NCI-H345 treated with DMSO at 0.1 percent for 48 hours (cell line): ENCODE measurements at regions not wholly inside any gene's neighbourhood (a gene's known extent, or its start where the extent isn't known, plus 50 kb on each side); places are given as distances from the start of the nearest gene placed in this dataset.
"Not testable (repeated sequence)": the region's sequence is repeated elsewhere in the genome, so short reads cannot be mapped to it uniquely, and the experiment has no call there.

Experiments
- DNase-seq: peaks from one replicate; lab custom pipeline; 2025; ENCODE audit not compliant: unreplicated experiment; lab: John Stamatoyannopoulos, UW

DNA sequence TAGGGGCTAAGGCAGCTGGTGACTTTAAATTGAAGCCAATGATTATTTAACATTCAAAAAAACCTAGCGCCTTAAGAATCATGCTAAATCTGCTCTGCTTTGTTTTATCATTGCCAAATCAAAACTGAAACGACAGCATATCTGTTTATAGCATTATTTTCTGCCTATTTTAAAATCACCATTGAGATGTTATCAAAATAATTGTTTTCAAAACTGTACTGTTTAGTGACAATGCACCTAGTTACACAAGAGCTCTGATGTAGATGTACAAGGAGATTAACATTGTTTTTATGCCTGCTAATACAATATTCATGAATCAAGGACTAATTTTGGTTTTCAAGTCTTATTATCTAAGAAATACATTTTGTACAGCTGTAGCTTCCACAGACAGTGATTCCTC is 1521.3 kb downstream of the AMY1C start:
- DNase-seq, result no peak

DNA sequence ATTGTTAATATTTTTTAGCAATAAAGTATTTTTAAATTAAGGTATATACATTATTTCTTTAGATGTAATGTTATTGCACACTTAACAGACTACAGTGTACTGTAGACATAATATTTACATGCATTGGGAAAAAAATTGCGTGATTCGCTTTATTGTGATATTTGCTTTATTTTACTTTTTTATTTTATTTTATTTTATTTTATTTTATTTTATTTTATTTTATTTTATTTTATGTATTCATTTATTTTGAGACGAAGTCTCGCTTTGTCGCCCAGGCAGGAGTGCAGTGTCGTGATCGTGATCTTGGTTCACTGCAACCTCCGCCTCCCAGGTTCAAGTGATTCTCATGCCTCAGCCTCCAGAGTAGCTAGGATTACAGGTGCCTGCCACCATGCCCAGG is 1522.7 kb downstream of the AMY1C start:
- DNase-seq, result not testable (repeated sequence)

DNA sequence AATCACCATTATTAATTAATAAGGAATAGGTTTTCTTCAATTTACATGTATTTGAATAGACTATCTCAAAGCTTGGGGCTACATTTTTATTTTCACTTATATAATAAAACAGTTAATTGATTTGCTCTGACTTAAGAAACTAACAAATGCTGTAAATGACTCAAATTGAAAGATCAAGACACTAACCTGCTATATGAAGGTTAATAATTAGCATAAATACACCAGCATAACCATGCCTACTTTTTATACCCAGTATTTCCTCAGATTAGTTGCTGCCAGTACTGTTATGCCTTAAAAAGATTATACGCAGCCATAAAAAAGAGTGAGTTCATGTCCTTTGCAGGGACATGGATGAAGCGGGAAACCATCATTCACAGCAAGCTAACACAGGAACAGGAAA is 1545.1 kb downstream of the AMY1C start:
- DNase-seq, result no peak

DNA sequence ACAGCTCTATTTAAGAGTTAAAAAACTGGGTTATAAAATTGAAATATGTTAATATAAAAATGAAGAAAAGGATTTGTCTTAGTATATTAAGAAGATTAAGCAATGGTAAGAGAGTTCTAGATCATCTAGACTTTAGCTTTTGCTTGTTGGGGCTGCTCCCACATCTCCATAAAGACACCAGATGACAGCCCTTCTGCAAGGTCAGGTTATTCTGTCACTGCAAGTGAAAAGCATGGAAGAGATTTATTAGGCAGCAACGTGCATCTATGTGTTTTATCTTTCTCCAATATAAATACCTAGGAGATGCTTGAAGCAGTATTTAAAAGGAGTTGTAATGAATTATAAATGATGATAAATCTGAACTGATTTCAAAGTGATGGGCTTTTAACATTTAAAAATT is 1560.4 kb downstream of the AMY1C start:
- no peak for DNase-seq

DNA sequence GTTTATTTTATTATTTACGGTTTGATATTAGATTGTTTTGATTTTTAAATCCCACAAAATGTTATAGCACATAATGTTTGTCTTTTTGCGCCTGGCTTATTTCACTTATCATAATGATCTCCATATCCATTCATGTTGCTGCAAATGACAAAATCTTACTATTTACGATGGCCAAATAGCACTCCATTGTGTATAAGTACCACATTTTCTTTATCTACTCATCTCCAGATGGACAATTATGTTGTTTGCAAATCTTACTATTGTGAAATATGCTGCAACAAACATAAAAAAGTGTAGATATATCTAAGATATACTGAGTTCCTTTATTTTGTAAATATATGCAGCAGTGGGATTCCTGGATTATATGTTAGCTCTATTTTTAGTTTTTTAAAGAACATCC is 1568.3 kb downstream of the AMY1C start:
- no peak for DNase-seq

DNA sequence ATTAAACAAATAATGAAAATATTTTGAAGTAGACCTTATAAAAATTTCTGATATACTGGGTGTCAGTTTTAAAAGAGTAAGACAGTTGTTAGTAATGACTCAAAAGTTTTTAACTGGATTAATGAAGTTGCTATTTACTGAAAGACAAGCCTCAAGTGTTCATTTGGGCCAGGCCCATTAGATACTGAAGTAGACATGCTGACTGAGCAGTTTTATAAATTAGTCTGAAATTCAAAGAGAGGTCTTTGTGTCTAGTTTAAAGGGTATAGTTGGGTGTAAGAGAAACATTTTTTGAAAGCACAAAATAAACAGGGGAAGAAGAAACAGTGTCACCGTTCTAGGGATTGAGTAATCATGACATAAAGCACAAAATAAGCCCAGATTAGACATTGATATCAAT is 1577.2 kb downstream of the AMY1C start:
- DNase-seq, result no peak

DNA sequence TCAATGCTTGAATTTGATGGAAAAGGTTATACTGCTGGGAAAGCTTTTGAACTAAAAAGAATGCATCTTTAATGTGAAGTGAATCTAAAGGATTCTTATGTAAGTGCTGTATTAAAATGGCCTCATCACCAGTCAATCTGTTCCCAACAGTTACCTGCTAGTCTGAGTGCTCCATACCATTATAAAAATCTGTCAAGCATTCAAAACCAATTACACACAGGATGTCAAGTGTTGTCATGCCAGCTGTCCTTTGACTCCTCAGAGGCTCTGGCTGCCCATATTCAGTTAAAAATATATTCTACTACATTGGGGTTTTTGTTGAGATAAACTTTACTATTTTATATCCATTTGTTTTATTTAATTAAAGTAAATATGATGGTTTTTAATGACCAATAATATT is 1587.7 kb downstream of the AMY1C start:
- peak; percentile 2 for DNase-seq

- no peak for DNase-seq
These were observed 1593.6 kb downstream of the AMY1C start for GRCh38 chr1:105343317-105343716.

DNA sequence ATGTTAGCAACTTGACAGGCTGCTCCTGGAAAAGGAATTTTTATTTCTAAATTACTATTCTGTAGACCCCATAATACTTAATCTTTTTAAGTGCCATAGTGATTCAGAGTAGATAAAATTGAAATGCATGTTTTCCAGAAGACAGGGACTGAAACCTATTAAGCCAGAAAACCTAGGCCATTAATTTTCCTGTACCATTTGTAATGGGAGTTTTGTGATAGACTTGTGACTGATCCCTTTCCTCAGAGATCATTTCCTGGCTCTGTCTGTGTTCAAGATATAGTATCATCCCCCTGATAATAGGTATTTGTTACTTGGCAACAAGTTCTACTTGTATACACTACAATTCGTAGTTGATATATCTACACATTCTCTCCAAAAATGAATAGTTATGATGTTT is 1609.8 kb downstream of the AMY1C start:
- DNase-seq, result no peak

DNA sequence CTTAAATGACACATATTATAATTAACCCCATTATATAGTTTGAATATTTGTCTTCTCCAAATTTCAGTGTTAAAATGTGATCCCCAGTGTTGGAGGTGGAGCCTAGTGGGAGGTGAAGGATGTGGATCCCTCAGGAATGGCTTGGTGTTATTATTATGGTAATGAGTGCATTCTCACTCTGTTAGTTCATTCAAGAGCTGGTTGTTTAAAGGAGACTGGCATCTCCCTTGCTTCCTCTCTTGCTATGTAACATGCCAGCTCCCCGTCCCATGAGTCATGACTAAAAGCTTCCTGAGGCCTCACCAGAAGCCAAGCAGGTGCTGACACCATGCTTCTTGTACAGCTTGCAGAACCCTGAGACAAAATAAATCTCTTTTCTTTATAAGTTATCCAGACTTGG is 1612.7 kb downstream of the AMY1C start:
- no peak for DNase-seq

- DNase-seq, result no peak
These were observed 1618.7 kb downstream of the AMY1C start for GRCh38 chr1:105368446-105368845.

GRCh38 chr1:105373681-105374080 is 1624.0 kb downstream of the AMY1C start:
- DNase-seq, result peak; percentile 7

DNA sequence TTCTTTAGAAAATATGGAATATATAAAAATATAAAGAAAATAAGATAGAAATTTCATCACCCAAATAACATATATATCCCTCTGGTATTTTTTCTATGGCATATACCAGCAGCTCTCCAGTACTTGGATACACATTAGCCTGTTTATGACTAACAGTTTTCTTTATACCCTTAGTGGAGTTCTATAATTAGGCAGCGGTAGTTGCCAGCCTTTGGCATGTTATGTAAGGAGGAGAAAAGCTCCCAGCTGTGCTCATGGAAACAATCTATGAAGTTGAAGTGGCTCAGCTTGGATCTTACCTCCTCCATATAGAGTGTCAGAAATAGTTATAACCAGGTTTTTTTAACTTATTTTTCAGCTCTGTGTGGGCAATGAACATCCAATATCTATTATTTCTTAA is 1636.8 kb downstream of the AMY1C start:
- DNase-seq, result no peak

DNA sequence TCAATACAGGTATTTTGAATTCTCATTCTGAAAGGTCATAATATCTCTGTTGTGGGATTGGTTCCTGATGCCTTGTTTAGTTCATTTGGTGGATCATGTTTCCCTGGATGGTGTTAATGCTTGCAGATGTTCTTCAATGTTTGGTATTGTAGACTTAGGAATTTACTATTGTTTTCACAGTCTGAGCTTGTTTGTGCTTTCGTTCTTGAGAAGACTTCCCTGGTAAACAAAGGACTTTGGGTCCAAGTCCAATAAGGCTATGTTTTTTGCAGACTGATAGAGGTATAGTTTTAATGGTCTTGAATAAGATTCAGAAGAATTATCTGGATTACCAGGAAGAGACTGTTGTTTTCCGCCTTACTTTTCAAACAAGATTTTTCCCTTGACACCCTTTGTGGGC is 1646.3 kb downstream of the AMY1C start:
- DNase-seq, result no peak

DNA sequence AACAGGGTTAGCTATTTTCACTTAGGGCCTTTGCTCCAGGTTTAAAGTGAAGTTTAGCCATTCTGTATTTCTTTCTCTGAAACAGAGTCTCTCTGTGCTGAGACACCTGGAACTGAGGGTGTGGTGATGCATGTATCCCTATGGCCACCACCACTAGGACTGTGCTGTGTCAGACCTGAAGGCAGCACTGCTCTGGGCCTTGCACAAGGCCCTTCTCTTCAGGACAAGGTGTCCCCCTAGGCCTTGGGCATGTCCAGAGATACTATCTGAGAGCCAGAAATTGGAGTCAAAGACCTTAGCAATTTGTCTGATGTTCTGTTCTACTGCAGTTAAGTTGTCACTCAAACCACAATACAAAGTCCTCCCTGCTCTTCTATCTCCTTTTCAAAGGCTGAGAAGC is 1649.2 kb downstream of the AMY1C start:
- no peak for DNase-seq

GRCh38 chr1:105399716-105400115 is 1650.0 kb downstream of the AMY1C start:
- no peak for DNase-seq

- no peak for DNase-seq
These were observed 1640.2 kb upstream of the PRMT6 start for GRCh38 chr1:105416261-105416660.

DNA sequence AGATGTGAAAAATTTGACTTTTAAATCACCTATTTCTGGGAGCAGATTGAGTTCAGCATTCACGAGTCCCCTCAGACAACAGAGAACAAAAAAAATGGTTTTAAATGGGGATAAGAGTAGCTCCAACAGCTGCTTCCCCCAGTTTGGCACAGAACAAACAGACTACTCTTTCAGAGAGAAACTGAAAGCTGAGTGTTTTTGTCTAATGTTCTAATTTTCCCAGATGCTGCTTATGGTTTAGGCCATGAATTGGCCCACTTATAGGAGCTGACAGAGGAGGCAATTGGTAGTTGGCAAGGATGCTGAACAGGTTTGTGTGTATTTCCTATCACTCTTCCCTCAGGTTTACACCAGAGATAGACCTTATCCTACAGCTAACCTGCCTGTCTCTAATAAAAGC is 1637.4 kb upstream of the PRMT6 start:
- DNase-seq, result peak; percentile 48

DNA sequence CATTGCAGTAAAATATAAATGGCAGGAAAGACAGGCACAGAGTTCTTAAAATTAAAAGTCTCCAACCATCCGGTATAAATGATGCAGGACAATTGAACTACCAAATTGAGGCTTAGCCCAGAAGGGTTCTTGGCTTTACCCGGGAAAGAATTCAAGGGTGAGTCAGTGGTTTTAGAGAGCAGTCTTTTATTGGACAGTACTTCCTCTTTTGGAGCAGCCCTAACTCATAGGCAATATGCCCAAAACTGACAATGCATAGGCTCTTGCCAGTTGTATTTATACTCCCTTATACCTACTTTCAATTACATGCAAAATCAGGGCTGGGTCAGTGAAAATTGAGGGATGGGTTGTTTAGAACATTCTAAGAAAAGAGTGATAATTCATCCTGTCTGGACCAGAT is 1628.9 kb upstream of the PRMT6 start:
- no peak for DNase-seq

GRCh38 chr1:105436589-105437259 is 1619.8 kb upstream of the PRMT6 start:
- no peak for DNase-seq

- no peak for DNase-seq
These were observed 1618.6 kb upstream of the PRMT6 start for GRCh38 chr1:105437847-105438246.

GRCh38 chr1:105442901-105443300 is 1613.6 kb upstream of the PRMT6 start:
- no peak for DNase-seq

DNA sequence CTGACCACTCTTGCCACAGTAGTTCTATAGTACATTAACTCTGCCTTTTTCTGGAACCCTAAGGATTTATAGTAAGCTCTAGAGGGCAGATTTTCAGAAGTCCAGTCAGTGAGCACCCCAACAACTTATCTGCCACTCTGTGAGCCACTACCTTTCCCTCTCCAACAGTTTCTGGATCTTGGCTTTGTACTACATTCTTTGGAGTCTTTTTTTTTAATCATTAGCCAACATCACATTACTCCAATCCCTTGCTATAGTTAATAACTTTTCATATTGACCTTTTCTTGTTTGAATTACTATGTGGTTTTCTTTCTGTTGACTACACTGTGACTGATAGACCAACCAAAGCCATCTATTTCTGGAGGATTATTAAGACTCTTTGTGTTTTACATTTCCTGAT is 1596.7 kb upstream of the PRMT6 start:
- no peak for DNase-seq

DNA sequence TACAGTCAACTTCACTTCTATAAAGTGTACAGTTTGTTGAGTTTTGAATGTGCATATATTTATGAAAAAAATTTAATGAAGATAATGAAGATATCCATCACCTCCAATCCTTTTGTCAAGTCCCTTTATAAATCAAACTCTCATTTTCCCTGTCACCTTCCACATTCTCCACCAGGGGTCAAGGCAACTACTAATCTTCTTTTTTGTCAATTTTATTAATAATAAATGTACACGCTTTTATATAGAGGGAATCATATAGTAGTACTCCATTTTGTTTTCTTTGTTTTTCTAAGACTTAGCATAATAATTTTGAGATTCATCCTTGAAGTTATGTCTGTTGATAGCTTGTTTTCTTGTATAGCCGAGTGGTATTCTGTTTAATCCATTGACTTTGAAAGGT is 1594.2 kb upstream of the PRMT6 start:
- no peak for DNase-seq
